Calu3 (cell line): ENCODE measurements at regions not wholly inside any gene's neighbourhood (a gene's known extent, or its start where the extent isn't known, plus 50 kb on each side); places are given as distances from the start of the nearest gene placed in this dataset.

Experiments
- BruUV-seq: library from RNA; stranded (reverse); fragments of 400-500 nt; replicated peaks from 2 replicates; lab custom pipeline; 2021; lab: Mats Ljungman, UMichigan
- CTCF ChIA-PET: fragments of 300-600 bp; sonication (Branson Sonifier 250); formaldehyde crosslinking; loops from one replicate; lab custom pipeline; 2022; ENCODE audit warnings: antibody characterized with exemption; lab: Charles Lee
- DNase-seq: peaks from one replicate; pipeline ENCODE4 v3.0.0; 2022
- H3K27ac Mint-ChIP-seq: one replicate; pipeline ENCODE4 v1.8.0; 2022; ENCODE audit warnings: mixed read lengths; ENCODE audit not compliant: unreplicated experiment
- H3K27me3 Mint-ChIP-seq: one replicate; pipeline ENCODE4 v1.8.0; 2022; ENCODE audit warnings: mixed read lengths; ENCODE audit not compliant: unreplicated experiment
- H3K36me3 Mint-ChIP-seq: one replicate; pipeline ENCODE4 v1.8.0; 2022; ENCODE audit warnings: mild to moderate bottlenecking, moderate library complexity, mixed read lengths; ENCODE audit not compliant: insufficient read depth, unreplicated experiment
- H3K4me1 Mint-ChIP-seq: one replicate; pipeline ENCODE4 v1.8.0; 2022; ENCODE audit warnings: mild to moderate bottlenecking, low read depth, mixed read lengths; ENCODE audit not compliant: unreplicated experiment
- H3K4me3 Mint-ChIP-seq: one replicate; pipeline ENCODE4 v1.8.0; 2022; ENCODE audit warnings: mild to moderate bottlenecking, low read depth, moderate library complexity, mixed read lengths; ENCODE audit not compliant: unreplicated experiment
- H3K9me3 Mint-ChIP-seq: one replicate; pipeline ENCODE4 v1.8.0; 2022; ENCODE audit warnings: low read depth, mixed read lengths; ENCODE audit not compliant: unreplicated experiment
- intact Hi-C: fragments of 100-400 bp; cut with micrococcal nuclease; formaldehyde crosslinking; loops from one replicate; pipeline ENCODE4 v1.10.0; 2022; ENCODE audit not compliant: unreplicated experiment
- TF ChIP-seq, protein P1 (sequence below): fragments of 200-600 bp; IDR thresholded peaks from one replicate; pipeline ENCODE4 v1.8.0; 2022; ENCODE audit warnings: antibody characterized with exemption; ENCODE audit not compliant: unreplicated experiment

DNA sequence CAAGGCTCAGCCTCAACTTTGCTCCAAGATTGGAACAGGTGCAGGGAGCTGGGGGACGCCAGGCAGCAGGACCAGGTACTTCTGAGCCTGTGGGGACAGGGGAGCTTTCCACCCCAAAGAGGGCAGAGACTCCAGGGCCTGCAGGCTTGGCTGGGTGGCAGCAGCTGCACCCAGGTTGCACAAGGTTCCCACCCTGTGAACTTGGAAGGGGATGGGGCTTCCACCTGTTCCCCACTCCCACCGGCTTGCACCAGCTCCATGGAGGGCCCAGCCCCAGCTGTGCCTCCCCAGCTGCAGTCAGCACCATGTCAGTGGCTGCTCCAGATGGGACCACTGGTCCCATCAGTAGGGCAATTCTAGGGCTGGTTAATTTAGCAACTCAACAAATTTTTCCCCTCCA is 114.0 kb upstream of the CDKN3 start:
- intact Hi-C loops = no loop called here
- BruUV-seq = no TSS peak
- no peak overlapping the region for H3K27ac Mint-ChIP-seq
- TF ChIP-seq, protein P1, sequence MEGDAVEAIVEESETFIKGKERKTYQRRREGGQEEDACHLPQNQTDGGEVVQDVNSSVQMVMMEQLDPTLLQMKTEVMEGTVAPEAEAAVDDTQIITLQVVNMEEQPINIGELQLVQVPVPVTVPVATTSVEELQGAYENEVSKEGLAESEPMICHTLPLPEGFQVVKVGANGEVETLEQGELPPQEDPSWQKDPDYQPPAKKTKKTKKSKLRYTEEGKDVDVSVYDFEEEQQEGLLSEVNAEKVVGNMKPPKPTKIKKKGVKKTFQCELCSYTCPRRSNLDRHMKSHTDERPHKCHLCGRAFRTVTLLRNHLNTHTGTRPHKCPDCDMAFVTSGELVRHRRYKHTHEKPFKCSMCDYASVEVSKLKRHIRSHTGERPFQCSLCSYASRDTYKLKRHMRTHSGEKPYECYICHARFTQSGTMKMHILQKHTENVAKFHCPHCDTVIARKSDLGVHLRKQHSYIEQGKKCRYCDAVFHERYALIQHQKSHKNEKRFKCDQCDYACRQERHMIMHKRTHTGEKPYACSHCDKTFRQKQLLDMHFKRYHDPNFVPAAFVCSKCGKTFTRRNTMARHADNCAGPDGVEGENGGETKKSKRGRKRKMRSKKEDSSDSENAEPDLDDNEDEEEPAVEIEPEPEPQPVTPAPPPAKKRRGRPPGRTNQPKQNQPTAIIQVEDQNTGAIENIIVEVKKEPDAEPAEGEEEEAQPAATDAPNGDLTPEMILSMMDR = no peak
- CTCF ChIA-PET = no interaction called here
- no peaks in the 10 kb centered on the region for H3K4me1 Mint-ChIP-seq
- no peak for DNase-seq
- no peaks in the 10 kb centered on the region for H3K36me3 Mint-ChIP-seq
- no peak overlapping the region for H3K4me3 Mint-ChIP-seq
- peaks cover 2% of the 10 kb centered on the region for H3K9me3 Mint-ChIP-seq
- no peaks in the 10 kb centered on the region for H3K27me3 Mint-ChIP-seq

DNA sequence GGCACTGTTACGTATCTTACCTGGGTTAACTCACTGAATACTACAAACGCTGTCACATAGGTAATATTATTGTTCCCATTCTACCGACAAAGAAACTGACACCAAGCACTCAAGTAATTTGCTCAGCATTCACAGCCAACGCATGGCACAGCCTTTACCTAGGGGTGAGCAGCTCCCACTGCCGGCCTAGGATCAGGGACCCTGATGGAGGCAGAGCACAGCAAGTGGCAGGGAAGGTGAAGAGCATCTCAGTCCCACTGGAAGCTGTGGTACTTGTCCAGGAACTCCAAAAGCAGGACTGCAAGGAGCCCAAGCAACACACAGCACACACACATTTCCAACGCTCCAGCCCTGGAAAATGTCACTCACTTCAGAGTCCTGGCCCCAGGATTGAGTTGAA is 111.8 kb upstream of the CDKN3 start:
- no TSS peak for BruUV-seq
- H3K4me1 Mint-ChIP-seq = no peaks in the 10 kb centered on the region
- CTCF ChIA-PET = no interaction called here

DNA sequence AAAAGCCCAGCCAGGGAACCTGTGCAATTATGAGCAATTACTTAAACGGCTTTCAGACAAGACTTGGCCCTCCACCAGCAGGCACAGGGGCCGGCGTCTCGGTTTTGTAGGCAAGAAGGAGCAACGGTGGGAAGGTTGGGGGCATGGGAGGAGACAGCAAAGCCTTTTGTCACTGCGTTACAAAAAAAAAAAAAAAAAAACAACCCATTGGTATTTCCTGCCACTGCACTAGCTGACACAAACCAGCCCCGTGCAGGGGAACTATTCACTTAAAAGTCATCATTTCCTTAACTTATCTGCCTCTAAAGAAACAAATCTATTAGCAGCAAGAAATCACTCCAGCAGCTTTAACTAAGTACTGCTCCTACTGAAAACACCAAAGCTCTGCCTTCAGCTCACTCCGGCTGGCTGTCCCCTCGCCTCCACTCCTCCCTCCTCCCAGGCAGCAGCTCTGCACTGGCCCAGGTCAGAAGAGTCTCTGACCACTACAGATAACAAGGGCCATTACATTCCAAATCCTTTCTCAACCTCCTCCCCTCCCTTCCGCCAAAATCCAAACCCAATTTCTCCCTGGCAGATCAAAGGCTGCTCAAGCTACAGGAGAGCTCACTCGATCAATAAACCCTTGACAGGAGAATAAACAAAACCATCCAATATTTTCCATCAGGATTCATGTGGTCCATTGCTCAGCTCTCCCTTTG is 105.2 kb upstream of the CDKN3 start:
- BruUV-seq = no TSS peak
- peaks cover 3% of the 10 kb centered on the region for H3K9me3 Mint-ChIP-seq
- H3K27ac Mint-ChIP-seq = no peak overlapping the region
- TF ChIP-seq, protein P1 = no peak
- peaks cover 8% of the 10 kb centered on the region for H3K4me1 Mint-ChIP-seq
- CTCF ChIA-PET = interaction anchor here (0.6 kb wide), 1 partner anchor 1058 kb away, joined by 6 read pairs; no protein-coding TSS in a partner anchor
- no peak for DNase-seq
- H3K36me3 Mint-ChIP-seq = no peaks in the 10 kb centered on the region
- H3K27me3 Mint-ChIP-seq = no peaks in the 10 kb centered on the region
- no peak overlapping the region for H3K4me3 Mint-ChIP-seq
- intact Hi-C loops = no loop called here

More for the DNA sequence above, 111.8 kb upstream of the CDKN3 start:
- Mint-ChIP-seq H3K36me3 (no peaks in the 10 kb centered on the region), H3K4me3 (no peak overlapping the region), H3K9me3 (peaks cover 2% of the 10 kb centered on the region), H3K27me3 (no peaks in the 10 kb centered on the region), H3K27ac (no peak overlapping the region)
- intact Hi-C loops = no loop called here
- TF ChIP-seq, protein P1 = no peak
- DNase-seq = no peak

DNA sequence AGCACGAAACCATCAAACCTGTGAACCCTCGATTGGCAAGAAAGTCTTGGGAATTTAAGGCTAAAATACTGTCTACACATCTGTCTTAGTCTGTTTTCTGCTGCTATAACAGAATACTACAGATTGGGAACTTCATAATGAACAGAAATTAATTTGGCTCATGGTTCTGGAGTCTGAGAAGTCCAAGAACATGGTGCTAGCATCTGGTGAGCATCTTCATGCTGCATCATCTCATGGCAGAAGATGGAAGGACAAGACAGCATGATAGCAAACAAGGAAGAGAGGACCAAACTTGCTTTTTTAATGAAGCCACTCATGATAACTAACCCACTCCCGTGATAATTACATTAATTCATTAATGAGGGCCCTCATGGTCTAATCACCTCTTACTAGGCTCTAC is 102.0 kb upstream of the CDKN3 start:
- no peaks in the 10 kb centered on the region for H3K27me3 Mint-ChIP-seq
- peaks cover 8% of the 10 kb centered on the region for H3K4me1 Mint-ChIP-seq
- H3K27ac Mint-ChIP-seq = no peak overlapping the region
- TF ChIP-seq, protein P1 = no peak
- no peak overlapping the region for H3K4me3 Mint-ChIP-seq
- intact Hi-C loops = no loop called here
- CTCF ChIA-PET = no interaction called here
- no TSS peak for BruUV-seq
- no peak for DNase-seq
- peaks cover 3% of the 10 kb centered on the region for H3K9me3 Mint-ChIP-seq
- no peaks in the 10 kb centered on the region for H3K36me3 Mint-ChIP-seq
